GM10266 (cell line): ENCODE measurements at regions not wholly inside any gene's neighbourhood (a gene's known extent, or its start where the extent isn't known, plus 50 kb on each side); places are given as distances from the start of the nearest gene placed in this dataset.

ENCODE experiments used
- DNase-seq: peaks from one replicate; pipeline ENCODE4 v3.0.0; 2012; ENCODE audit errors: extremely low spot score
- CTCF ChIP-seq: IDR thresholded peaks from 2 replicates; pipeline ENCODE4 v1.5.1; 2012; ENCODE audit warnings: mild to moderate bottlenecking, low read depth; ENCODE audit not compliant: control insufficient read depth, insufficient read depth; ENCODE audit errors: missing control alignments

- no peak for DNase-seq
- TF ChIP-seq CTCF: no peak
Observed at GRCh38 chr6:104574135-104574750, 285.5 kb downstream of the HACE1 start.

GRCh38 chr6:104573350-104573749, 286.4 kb downstream of the HACE1 start:
- DNase-seq: no peak
- no peak for TF ChIP-seq CTCF

- DNase-seq: no peak
- TF ChIP-seq CTCF: no peak
Observed at GRCh38 chr6:104572901-104573300, 286.8 kb downstream of the HACE1 start.

GRCh38 chr6:104566411-104566810, 293.3 kb downstream of the HACE1 start:
- DNase-seq: no peak
- TF ChIP-seq CTCF: no peak

- no peak for TF ChIP-seq CTCF
- DNase-seq: no peak
Observed at GRCh38 chr6:104563306-104563705, 296.4 kb downstream of the HACE1 start.

GRCh38 chr6:104559435-104560202, 300.1 kb downstream of the HACE1 start:
- no peak for TF ChIP-seq CTCF
- DNase-seq: no peak

- DNase-seq: no peak
- TF ChIP-seq CTCF: no peak
Observed at GRCh38 chr6:104558746-104559145, 301.0 kb downstream of the HACE1 start.
